Panc1 (cell line): ENCODE measurements at regions not wholly inside any gene's neighbourhood (a gene's known extent, or its start where the extent isn't known, plus 50 kb on each side); places are given as distances from the start of the nearest gene placed in this dataset.

ENCODE experiments used
- ATAC-seq: fragments of 200-7000 bp; cut with Tn5 transposase; 2 replicates; pipeline ENCODE4 v1.9.1; 2020; ENCODE audit warnings: mild to moderate bottlenecking, moderate library complexity
- BruUV-seq: library from RNA; stranded (reverse); fragments of 400-500 nt; replicated peaks from 2 replicates; lab custom pipeline; 2021; lab: Mats Ljungman, UMichigan
- CTCF ChIA-PET: fragments of 300-600 bp; sonication (Branson Sonifier 250); formaldehyde crosslinking; loops from one replicate; lab custom pipeline; 2022; ENCODE audit warnings: antibody characterized with exemption; lab: Charles Lee
- POLR2A ChIA-PET: fragments of 300-600 bp; sonication (Branson Sonifier 250); formaldehyde crosslinking; loops from one replicate; lab custom pipeline; 2022; ENCODE audit warnings: antibody characterized with exemption; lab: Charles Lee
- DNase-seq: peaks from one replicate; pipeline ENCODE4 v3.0.0-alpha.2; 2010; ENCODE audit warnings: low read depth, low spot score
- H3K27ac ChIP-seq: 2 replicates; pipeline ENCODE4 v1.5.1; 2011; ENCODE audit warnings: mild to moderate bottlenecking, low read length, inconsistent platforms
- H3K27me3 ChIP-seq: fragments of 200-500 bp; sonication (Bioruptor generic); 2 replicates; pipeline ENCODE4 v1.6.0; 2014; ENCODE audit warnings: low read length, inconsistent platforms; ENCODE audit not compliant: control insufficient read depth, insufficient read depth
- H3K36me3 ChIP-seq: fragments of 200-500 bp; sonication (Bioruptor generic); 2 replicates; pipeline ENCODE4 v1.5.1; 2014; ENCODE audit warnings: inconsistent platforms, mild to moderate bottlenecking, low read length, moderate library complexity; ENCODE audit not compliant: control insufficient read depth, insufficient read depth
- H3K4me1 ChIP-seq: 2 replicates; pipeline ENCODE4 v1.5.1; 2011; ENCODE audit warnings: inconsistent platforms, mild to moderate bottlenecking, low read length, moderate library complexity; ENCODE audit not compliant: control insufficient read depth, insufficient read depth
- H3K4me3 ChIP-seq, 2 experiments: 2 replicates each; pipeline ENCODE4 v1.5.1; 2011 to 2012; ENCODE audit warnings: low read depth in 2 of 2, low read length in 2 of 2, mild to moderate bottlenecking in 2 of 2, inconsistent platforms in 1 of 2, moderate library complexity in 1 of 2
- H3K9me3 ChIP-seq: fragments of 200-500 bp; sonication (Bioruptor generic); 2 replicates; pipeline ENCODE4 v1.5.1; 2014; ENCODE audit warnings: low read depth, mild to moderate bottlenecking, inconsistent platforms, low read length, moderate library complexity; ENCODE audit not compliant: control insufficient read depth, insufficient read depth
- POLR2AphosphoS5 ChIP-seq: IDR thresholded peaks from 2 replicates; pipeline ENCODE4 v1.6.1; 2012; ENCODE audit warnings: mild to moderate bottlenecking, low read depth, low read length, moderate library complexity
- REST ChIP-seq, 2 experiments: IDR thresholded peaks; 2 replicates each; pipeline ENCODE4 v1.6.1; 2011 to 2012; ENCODE audit warnings: low read depth in 2 of 2, control low read depth in 1 of 2, low read length in 1 of 2, mild to moderate bottlenecking in 1 of 2, moderate library complexity in 1 of 2; ENCODE audit not compliant: insufficient read depth in 1 of 2
- SIN3A ChIP-seq: IDR thresholded peaks from 2 replicates; pipeline ENCODE4 v1.6.1; 2012; ENCODE audit warnings: low read depth, mild to moderate bottlenecking, low read length, moderate library complexity, borderline replicate concordance; ENCODE audit not compliant: insufficient read depth
- TCF7L2 ChIP-seq: IDR thresholded peaks from 2 replicates; pipeline ENCODE4 v1.6.1; 2011; ENCODE audit warnings: mild to moderate bottlenecking, low read depth, low read length, inconsistent platforms
- in situ Hi-C: cut with HindIII; loops from 2 replicates; pipeline ENCODE4 v1.10.0; 2016; ENCODE audit warnings: low sequenced_read_pairs, low pct_unique_long_range_greater_than_20kb
- intact Hi-C: fragments of 100-400 bp; cut with micrococcal nuclease; formaldehyde crosslinking; loops from one replicate; pipeline ENCODE4 v1.10.0; 2022; ENCODE audit not compliant: unreplicated experiment
- TF ChIP-seq, protein P1 (sequence below): fragments of 450-650 bp; IDR thresholded peaks from 2 replicates; pipeline ENCODE4 v1.5.1; 2017; ENCODE audit warnings: mild to moderate bottlenecking

- H3K27ac ChIP-seq: no peak overlapping the region
- H3K36me3 ChIP-seq: no peaks in the 10 kb centered on the region
- no peak overlapping the region for H3K4me3 ChIP-seq
- no peaks in the 10 kb centered on the region for H3K4me1 ChIP-seq
- in situ Hi-C loops (no loop called here), intact Hi-C loops (no loop called here)
- no TSS peak for BruUV-seq
- ChIA-PET POLR2A (interaction anchor here (0.6 kb wide), 1 partner anchor 112 kb away, joined by 3 read pairs; the partner anchor contains the start of gene GLUL), CTCF (no interaction called here)
- DNase-seq (no peak), ATAC-seq (no peak)
- no peaks in the 10 kb centered on the region for H3K9me3 ChIP-seq
- TF ChIP-seq, protein P1, sequence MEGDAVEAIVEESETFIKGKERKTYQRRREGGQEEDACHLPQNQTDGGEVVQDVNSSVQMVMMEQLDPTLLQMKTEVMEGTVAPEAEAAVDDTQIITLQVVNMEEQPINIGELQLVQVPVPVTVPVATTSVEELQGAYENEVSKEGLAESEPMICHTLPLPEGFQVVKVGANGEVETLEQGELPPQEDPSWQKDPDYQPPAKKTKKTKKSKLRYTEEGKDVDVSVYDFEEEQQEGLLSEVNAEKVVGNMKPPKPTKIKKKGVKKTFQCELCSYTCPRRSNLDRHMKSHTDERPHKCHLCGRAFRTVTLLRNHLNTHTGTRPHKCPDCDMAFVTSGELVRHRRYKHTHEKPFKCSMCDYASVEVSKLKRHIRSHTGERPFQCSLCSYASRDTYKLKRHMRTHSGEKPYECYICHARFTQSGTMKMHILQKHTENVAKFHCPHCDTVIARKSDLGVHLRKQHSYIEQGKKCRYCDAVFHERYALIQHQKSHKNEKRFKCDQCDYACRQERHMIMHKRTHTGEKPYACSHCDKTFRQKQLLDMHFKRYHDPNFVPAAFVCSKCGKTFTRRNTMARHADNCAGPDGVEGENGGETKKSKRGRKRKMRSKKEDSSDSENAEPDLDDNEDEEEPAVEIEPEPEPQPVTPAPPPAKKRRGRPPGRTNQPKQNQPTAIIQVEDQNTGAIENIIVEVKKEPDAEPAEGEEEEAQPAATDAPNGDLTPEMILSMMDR: no peak
- no peaks in the 10 kb centered on the region for H3K27me3 ChIP-seq
Measured at GRCh38 chr1:182279724-182280503, 111.7 kb downstream of the GLUL start.

GRCh38 chr1:182279302-182279701, 112.3 kb downstream of the GLUL start:
- Histone ChIP-seq H3K9me3 (no peaks in the 10 kb centered on the region), H3K27me3 (no peaks in the 10 kb centered on the region), H3K36me3 (no peaks in the 10 kb centered on the region), H3K27ac (no peak overlapping the region), H3K4me1 (no peaks in the 10 kb centered on the region), H3K4me3 (no peak overlapping the region)
- POLR2A ChIA-PET: interaction anchor here (0.5 to 0.6 kb wide), 2 partner anchors 113 to 1256 kb away, joined by 3 to 4 read pairs; partner anchors contain the start of gene GLUL
- TF ChIP-seq, protein P1: no peak
- TF ChIP-seq POLR2AphosphoS5 (no peak), REST (IDR thresholded peaks at IDR 0.05; ENCODE audit: insufficient read depth in 1 of 2, low read depth in 2 of 2, low read length in 1 of 2) (no peak), SIN3A (no peak), TCF7L2 (no peak)
- no peak for DNase-seq
- no TSS peak for BruUV-seq
- no peak for ATAC-seq
- CTCF ChIA-PET: no interaction called here
- intact Hi-C loops (no loop called here), in situ Hi-C loops (no loop called here)
